Spleen (tissue), 7 donors: ENCODE measurements at regions not wholly inside any gene's neighbourhood (a gene's known extent, or its start where the extent isn't known, plus 50 kb on each side); places are given as distances from the start of the nearest gene placed in this dataset.

ENCODE experiments used
- POLR2A ChIP-seq, 3 donors: fragments of 450-650 bp; IDR thresholded peaks; one replicate each; pipeline ENCODE4 v1.5.1; 2017; ENCODE audit warnings: antibody characterized with exemption in 3 of 3, mild to moderate bottlenecking in 1 of 3
- POLR2AphosphoS5 ChIP-seq, 3 donors: sonication (generic); formaldehyde crosslinking; IDR thresholded peaks; one replicate each; pipeline ENCODE4 v1.5.1; 2017; ENCODE audit warnings: antibody characterized with exemption in 3 of 3
- TF ChIP-seq, protein P1 (sequence below), 11 experiments: fragments of 200-600 bp in 7 of 11; fragments of 450-650 bp in 4 of 11; sonication (generic) in 4 of 11; IDR thresholded peaks in 8 of 11; conservative IDR thresholded peaks in 3 of 11; 1 replicate in 7 of 11; 2 replicates in 4 of 11; pipeline versions ENCODE4 v1.4.0 to v1.8.0; 2016 to 2021; ENCODE audit warnings: antibody characterized with exemption in 11 of 11, inconsistent platforms in 4 of 11, mild to moderate bottlenecking in 1 of 11
- donor health status: DM: no; HTN: no; CAD: no; lungs with moderate emphysema.
- donor health status: DM: no; HTN: no; CAD: no.
- donor health status: DM: no; HTN: no; CAD: no.

- TF ChIP-seq POLR2A (IDR thresholded peaks at IDR 0.05): no peak
- TF ChIP-seq, protein P1, sequence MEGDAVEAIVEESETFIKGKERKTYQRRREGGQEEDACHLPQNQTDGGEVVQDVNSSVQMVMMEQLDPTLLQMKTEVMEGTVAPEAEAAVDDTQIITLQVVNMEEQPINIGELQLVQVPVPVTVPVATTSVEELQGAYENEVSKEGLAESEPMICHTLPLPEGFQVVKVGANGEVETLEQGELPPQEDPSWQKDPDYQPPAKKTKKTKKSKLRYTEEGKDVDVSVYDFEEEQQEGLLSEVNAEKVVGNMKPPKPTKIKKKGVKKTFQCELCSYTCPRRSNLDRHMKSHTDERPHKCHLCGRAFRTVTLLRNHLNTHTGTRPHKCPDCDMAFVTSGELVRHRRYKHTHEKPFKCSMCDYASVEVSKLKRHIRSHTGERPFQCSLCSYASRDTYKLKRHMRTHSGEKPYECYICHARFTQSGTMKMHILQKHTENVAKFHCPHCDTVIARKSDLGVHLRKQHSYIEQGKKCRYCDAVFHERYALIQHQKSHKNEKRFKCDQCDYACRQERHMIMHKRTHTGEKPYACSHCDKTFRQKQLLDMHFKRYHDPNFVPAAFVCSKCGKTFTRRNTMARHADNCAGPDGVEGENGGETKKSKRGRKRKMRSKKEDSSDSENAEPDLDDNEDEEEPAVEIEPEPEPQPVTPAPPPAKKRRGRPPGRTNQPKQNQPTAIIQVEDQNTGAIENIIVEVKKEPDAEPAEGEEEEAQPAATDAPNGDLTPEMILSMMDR (IDR thresholded peaks at IDR 0.05 in 8 of 11, conservative IDR thresholded peaks at IDR 0.05 in 3 of 11): no peak
- TF ChIP-seq POLR2AphosphoS5 (IDR thresholded peaks at IDR 0.05): no peak
Observed at GRCh38 chr10:6333973-6334372, 131.2 kb downstream of the PFKFB3 start.
